Heart left ventricle (tissue), 16 donors: ENCODE measurements at regions not wholly inside any gene's neighbourhood (a gene's known extent, or its start where the extent isn't known, plus 50 kb on each side); places are given as distances from the start of the nearest gene placed in this dataset.

Experiments
- ATAC-seq, 4 donors: fragments of 200-7000 bp; cut with Tn5 transposase; one replicate each; pipeline ENCODE4 v1.9.1; 2020 to 2022; ENCODE audit warnings: moderate library complexity in 4 of 4, mild to moderate bottlenecking in 3 of 4, moderate number of reproducible peaks in 1 of 4
- DNase-seq, 5 donors: peaks; one replicate each; pipeline ENCODE4 v3.0.0-alpha.2; 2020
- H3K27ac ChIP-seq, 12 donors: fragments of 200-600 bp; sonication (generic) in 4 of 12; one replicate each; pipeline versions ENCODE4 v1.5.0 to v1.8.0; 2016 to 2022; ENCODE audit warnings: mild to moderate bottlenecking in 2 of 12
- H3K27me3 ChIP-seq, 9 donors: fragments of 200-600 bp; sonication (generic) in 2 of 9; one replicate each; pipeline versions ENCODE4 v1.5.1 to v1.8.0; 2016 to 2022; ENCODE audit warnings: mild to moderate bottlenecking in 3 of 9
- H3K36me3 ChIP-seq, 9 donors: fragments of 200-600 bp; sonication (generic) in 2 of 9; one replicate each; pipeline versions ENCODE4 v1.5.0 to v1.8.0; 2018 to 2022; ENCODE audit warnings: mild to moderate bottlenecking in 2 of 9
- H3K4me1 ChIP-seq, 12 donors: fragments of 200-600 bp; sonication (generic) in 4 of 12; one replicate each; pipeline versions ENCODE4 v1.5.0 to v1.8.0; 2016 to 2022; ENCODE audit warnings: mild to moderate bottlenecking in 3 of 12
- H3K4me3 ChIP-seq, 12 donors: fragments of 200-600 bp; sonication (generic) in 4 of 12; one replicate each; pipeline versions ENCODE4 v1.5.0 to v1.8.0; 2017 to 2022; ENCODE audit warnings: mild to moderate bottlenecking in 9 of 12, moderate library complexity in 4 of 12
- H3K9me3 ChIP-seq, 12 donors: fragments of 200-600 bp; sonication (generic) in 4 of 12; one replicate each; pipeline versions ENCODE4 v1.5.0 to v1.8.0; 2016 to 2022; ENCODE audit warnings: mild to moderate bottlenecking in 1 of 12
- CTCF ChIP-seq, 12 donors: fragments of 200-600 bp; sonication (generic) in 4 of 12; IDR thresholded peaks; one replicate each; pipeline versions ENCODE4 v1.5.0 to v1.8.0; 2018 to 2022; ENCODE audit warnings: antibody characterized with exemption in 12 of 12, mild to moderate bottlenecking in 5 of 12
- POLR2A ChIP-seq, 2 donors: fragments of 450-650 bp; IDR thresholded peaks; one replicate each; pipeline ENCODE4 v1.6.1; 2017; ENCODE audit warnings: antibody characterized with exemption in 2 of 2, mild to moderate bottlenecking in 2 of 2, moderate library complexity in 2 of 2
- WGBS, 4 donors: extraction: QIAGEN DNeasy Blood & Tissue Kit in 2 of 4; methylation state at CpG; one replicate each; pipeline versions ENCODE4 v1.1.5 to v1.1.7; 2013 to 2018; 5-methylcytosine and 5-hydroxymethylcytosine counted together
- intact Hi-C, 10 donors: fragments of 100-400 bp; cut with DNase I; formaldehyde crosslinking; loops; one replicate each; pipeline versions ENCODE4 v1.11.1 to v1.14.2; 2022
- donor health status: ischemic (EF 13 %, LVEDD 7.1; RV severe dilation, severe dysfunction).
- donor health status: healthy with polysubstance abuse.
- donor health status: DM: no; HTN: yes; CAD: no.
- donor health status: DM: no; HTN: no; CAD: no.
- donor health status: ischemic (EF 25% LVEDD 6.9; RV normal size, moderate dysfunction).
- donor health status: ischemic (EF 25% LVEDD 5.7; RV mildly dilated, moderate dysfunction).
- donor health status: healthy.
- donor health status: DM: yes; HTN: yes; CAD: no.
- donor health status: ischemic (EF 35%, LVEDD 5.7; RV mildly dilated, moderate dysfunction).
- donor health status: nonischemic (EF 11% LVEDD 7.7; RV severe dilation, severe dysfunction).
- donor health status: DM: yes; HTN: yes; CAD: no.
- donor health status: PGD.
- donor health status: ischemic (EF 29% LVEDD 5.4; RV normal size, mild dysfunction).
- donor health status: nonischemic (EF 23%, LVEDD 6.1; RV moderate dilation, normal function).

- peak; percentile 61 to 78 (median 74) for DNase-seq
- Histone ChIP-seq H3K9me3 (no peaks in the 10 kb centered on the region), H3K36me3 (no peaks in the 10 kb centered on the region), H3K4me3 (peak overlapping the region in 4 of 12 donors; percentile 1 to 23 (median 12)), H3K27ac (peak overlapping the region; percentile 68 to 89 (median 80)), H3K27me3 (no peaks in the 10 kb centered on the region), H3K4me1 (peaks cover 6 to 41% (median 32%) of the 10 kb centered on the region in 12 donors)
- ATAC-seq: peak; percentile 45 to 85 (median 69)
- intact Hi-C loops: loop anchor here in 7 of 10 donors (5.0 to 10.0 kb wide), 5 partner anchors 103 to 367 kb away; partner anchors contain the start of gene SESN3 (in 4 of the 7)
- TF ChIP-seq POLR2A (IDR thresholded peaks at IDR 0.05) (no peak), CTCF (IDR thresholded peaks at IDR 0.05) (no peak)
- 23 to 43% (median 31%) methylated on average over 14 of the region's 14 CpGs for WGBS, 4 donors
These were observed 106.4 kb upstream of the SESN3 start for GRCh38 chr11:95337175-95337957.

GRCh38 chr11:95335989-95336388, 105.0 kb upstream of the SESN3 start:
- no peaks in the 10 kb centered on the region for H3K27me3 ChIP-seq
- peak overlapping the region in 1 of 12 donors; percentile 89 for H3K27ac ChIP-seq
- intact Hi-C loops: loop anchor here in 7 of 10 donors (5.0 to 10.0 kb wide), 5 partner anchors 101 to 369 kb away; partner anchors contain the start of gene SESN3 (in 4 of the 7)
- 84 to 94% (median 93%) methylated on average over 3 of the region's 3 CpGs for WGBS, 4 donors
- ATAC-seq (no peak), DNase-seq (no peak)
- H3K9me3 ChIP-seq: no peaks in the 10 kb centered on the region
- H3K36me3 ChIP-seq: no peaks in the 10 kb centered on the region
- TF ChIP-seq CTCF (IDR thresholded peaks at IDR 0.05) (no peak), POLR2A (IDR thresholded peaks at IDR 0.05) (no peak)
- no peak overlapping the region for H3K4me3 ChIP-seq
- peaks cover 6 to 41% (median 32%) of the 10 kb centered on the region in 12 donors for H3K4me1 ChIP-seq

GRCh38 chr11:95331161-95331560, 100.2 kb upstream of the SESN3 start:
- no peak for TF ChIP-seq POLR2A (IDR thresholded peaks at IDR 0.05)
- TF ChIP-seq CTCF (IDR thresholded peaks at IDR 0.05): no peak
- intact Hi-C loops: loop anchor here in 4 of 10 donors (10.0 kb wide), 3 partner anchors 96 to 374 kb away; partner anchors contain the start of gene SESN3 (in 1 of the 4)
- peaks cover 0 to 5% (median 0%) of the 10 kb centered on the region in 12 donors for H3K4me1 ChIP-seq

GRCh38 chr11:95330302-95330701, 99.3 kb upstream of the SESN3 start:
- intact Hi-C loops: loop anchor here in 4 of 10 donors (10.0 kb wide), 3 partner anchors 96 to 374 kb away; partner anchors contain the start of gene SESN3 (in 1 of the 4)
- H3K27me3 ChIP-seq: no peaks in the 10 kb centered on the region
- no peaks in the 10 kb centered on the region for H3K36me3 ChIP-seq
- H3K4me3 ChIP-seq: no peak overlapping the region
- no peak for DNase-seq
- WGBS, 4 donors: 71 to 86% (median 83%) methylated on average over 1 of the region's 1 CpG
- no peak overlapping the region for H3K27ac ChIP-seq
- H3K9me3 ChIP-seq: no peaks in the 10 kb centered on the region
- TF ChIP-seq POLR2A (IDR thresholded peaks at IDR 0.05) (no peak), CTCF (IDR thresholded peaks at IDR 0.05) (no peak)
- no peak for ATAC-seq
- H3K4me1 ChIP-seq: no peaks in the 10 kb centered on the region

More at GRCh38 chr11:95331161-95331560, 100.2 kb upstream of the SESN3 start:
- DNase-seq (no peak), ATAC-seq (no peak)
- WGBS, 4 donors: 68 to 84% (median 76%) methylated on average over 1 of the region's 1 CpG
- Histone ChIP-seq H3K36me3 (no peaks in the 10 kb centered on the region), H3K27me3 (no peaks in the 10 kb centered on the region), H3K27ac (no peak overlapping the region), H3K9me3 (no peaks in the 10 kb centered on the region), H3K4me3 (no peak overlapping the region)
